ENCODE measurements at regions not wholly inside any gene's neighbourhood (a gene's known extent, or its start where the extent isn't known, plus 50 kb on each side); places are given as distances from the start of the nearest gene placed in this dataset.

DNA sequence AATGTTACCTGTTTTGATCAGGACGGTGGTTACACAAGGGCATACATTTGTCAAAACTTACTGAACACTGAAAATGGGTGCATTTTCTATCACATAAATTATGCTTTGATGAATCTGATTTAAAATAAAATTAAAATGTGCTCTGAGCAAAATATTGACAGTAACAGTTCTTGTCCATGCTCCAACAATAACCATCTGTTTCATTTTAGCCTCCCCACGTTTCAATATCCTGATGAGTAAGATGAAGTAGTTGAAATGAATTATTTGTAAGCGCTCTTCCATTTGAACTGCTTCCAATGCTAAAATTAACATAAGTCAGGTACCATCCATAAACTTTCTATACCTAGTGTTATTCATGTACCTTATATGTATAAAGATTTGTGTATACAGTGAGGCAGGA is 365.4 kb downstream of the LTN1 start:
- TF ChIP-seq, protein P1, sequence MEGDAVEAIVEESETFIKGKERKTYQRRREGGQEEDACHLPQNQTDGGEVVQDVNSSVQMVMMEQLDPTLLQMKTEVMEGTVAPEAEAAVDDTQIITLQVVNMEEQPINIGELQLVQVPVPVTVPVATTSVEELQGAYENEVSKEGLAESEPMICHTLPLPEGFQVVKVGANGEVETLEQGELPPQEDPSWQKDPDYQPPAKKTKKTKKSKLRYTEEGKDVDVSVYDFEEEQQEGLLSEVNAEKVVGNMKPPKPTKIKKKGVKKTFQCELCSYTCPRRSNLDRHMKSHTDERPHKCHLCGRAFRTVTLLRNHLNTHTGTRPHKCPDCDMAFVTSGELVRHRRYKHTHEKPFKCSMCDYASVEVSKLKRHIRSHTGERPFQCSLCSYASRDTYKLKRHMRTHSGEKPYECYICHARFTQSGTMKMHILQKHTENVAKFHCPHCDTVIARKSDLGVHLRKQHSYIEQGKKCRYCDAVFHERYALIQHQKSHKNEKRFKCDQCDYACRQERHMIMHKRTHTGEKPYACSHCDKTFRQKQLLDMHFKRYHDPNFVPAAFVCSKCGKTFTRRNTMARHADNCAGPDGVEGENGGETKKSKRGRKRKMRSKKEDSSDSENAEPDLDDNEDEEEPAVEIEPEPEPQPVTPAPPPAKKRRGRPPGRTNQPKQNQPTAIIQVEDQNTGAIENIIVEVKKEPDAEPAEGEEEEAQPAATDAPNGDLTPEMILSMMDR (IDR thresholded peaks at IDR 0.05; ENCODE audit: borderline replicate concordance, extremely low read depth, low read length, poor library complexity, severe bottlenecking), result no peak
- no peak for TF ChIP-seq EZH2 (IDR thresholded peaks at IDR 0.05; ENCODE audit: borderline replicate concordance, low read depth, low read length, severe bottlenecking)
